Transverse colon (tissue), 3 donors: ENCODE measurements at regions not wholly inside any gene's neighbourhood (a gene's known extent, or its start where the extent isn't known, plus 50 kb on each side); places are given as distances from the start of the nearest gene placed in this dataset.

ENCODE experiments used
- CTCF ChIP-seq, 5 experiments: fragments of 200-600 bp in 3 of 5; fragments of 450-650 bp in 2 of 5; sonication (generic) in 3 of 5; IDR thresholded peaks; 1 replicate in 2 of 5; 2 replicates in 3 of 5; pipeline ENCODE4 v1.5.1; 2016 to 2017; ENCODE audit warnings: antibody characterized with exemption in 5 of 5, inconsistent platforms in 3 of 5, mild to moderate bottlenecking in 2 of 5, moderate library complexity in 1 of 5
- EP300 ChIP-seq: sonication (generic); formaldehyde crosslinking; IDR thresholded peaks from one replicate; pipeline ENCODE4 v1.6.1; 2017; ENCODE audit warnings: antibody characterized with exemption, low read depth
- POLR2A ChIP-seq: fragments of 450-650 bp; IDR thresholded peaks from one replicate; pipeline ENCODE4 v1.6.1; 2016; ENCODE audit warnings: antibody characterized with exemption, mild to moderate bottlenecking, moderate library complexity

GRCh38 chr13:111668451-111668850, 348.0 kb downstream of the TEX29 start:
- TF ChIP-seq EP300 (no peak), CTCF (IDR thresholded peaks at IDR 0.05) (no peak), POLR2A (no peak)
